GM19452 (cell line): ENCODE measurements at regions not wholly inside any gene's neighbourhood (a gene's known extent, or its start where the extent isn't known, plus 50 kb on each side); places are given as distances from the start of the nearest gene placed in this dataset.
A peak's percentile ranks its signal among the peaks of the same experiment; 100 is the strongest.

Experiments
- ATAC-seq: cut with Tn5 transposase; IDR thresholded peaks from one replicate; pipeline ENCODE4 v1.9.1; 2021; ENCODE audit not compliant: unreplicated experiment

GRCh38 chr16:51630076-51630475 lies 479.0 kb upstream of the SALL1 start:
- no peak for ATAC-seq

DNA sequence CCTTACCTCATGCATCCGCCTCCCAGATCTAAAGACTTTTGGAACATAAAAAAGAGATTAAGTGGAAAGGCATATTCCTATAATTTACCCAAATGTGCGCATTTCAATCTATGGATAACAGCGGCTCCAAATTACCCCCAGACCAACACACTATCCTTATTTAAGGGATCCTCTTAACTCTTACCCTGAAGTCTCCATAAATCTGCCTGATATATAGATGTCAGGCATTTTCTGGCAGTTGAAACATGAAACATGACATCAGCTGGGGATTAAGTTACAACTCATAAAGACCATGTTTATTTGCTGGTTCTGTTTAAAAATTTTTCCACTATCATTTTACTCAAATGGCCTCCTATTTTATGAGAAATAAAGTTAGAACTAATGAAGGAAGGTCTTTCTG lies 478.5 kb upstream of the SALL1 start:
- ATAC-seq, result no peak

DNA sequence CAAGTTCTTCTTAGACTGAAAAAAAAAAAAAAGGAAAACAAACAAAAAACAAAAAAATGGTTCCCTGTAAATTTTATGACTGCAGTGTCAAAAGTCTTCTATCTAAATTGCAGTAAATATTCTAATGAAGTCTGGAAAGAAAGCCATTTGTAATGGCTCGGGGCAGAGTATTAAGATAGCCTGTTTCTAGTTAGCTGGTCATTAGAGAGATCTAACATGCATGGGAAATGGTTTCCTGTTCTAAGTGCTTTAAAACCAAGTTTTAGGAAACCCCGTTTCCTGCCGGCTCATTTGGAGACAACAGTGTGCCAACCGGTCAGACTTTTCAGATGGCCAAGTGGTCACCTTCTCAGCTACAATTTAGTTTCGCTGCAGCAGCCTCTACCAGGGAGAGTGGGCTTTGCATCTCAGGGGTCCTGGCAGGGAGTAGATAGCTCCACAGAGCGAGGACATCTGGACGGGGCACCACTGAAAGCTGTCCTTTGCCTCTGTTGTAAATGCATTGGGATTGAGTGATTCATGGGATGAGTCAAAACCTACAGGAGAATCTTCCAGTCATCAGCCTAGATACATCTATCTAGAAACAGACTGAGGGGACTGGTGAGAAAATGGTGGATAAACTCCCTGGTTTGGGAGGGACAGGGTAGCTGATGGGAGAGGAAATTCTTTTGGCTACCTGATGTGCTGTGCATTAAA lies 473.2 kb upstream of the SALL1 start:
- no peak for ATAC-seq

DNA sequence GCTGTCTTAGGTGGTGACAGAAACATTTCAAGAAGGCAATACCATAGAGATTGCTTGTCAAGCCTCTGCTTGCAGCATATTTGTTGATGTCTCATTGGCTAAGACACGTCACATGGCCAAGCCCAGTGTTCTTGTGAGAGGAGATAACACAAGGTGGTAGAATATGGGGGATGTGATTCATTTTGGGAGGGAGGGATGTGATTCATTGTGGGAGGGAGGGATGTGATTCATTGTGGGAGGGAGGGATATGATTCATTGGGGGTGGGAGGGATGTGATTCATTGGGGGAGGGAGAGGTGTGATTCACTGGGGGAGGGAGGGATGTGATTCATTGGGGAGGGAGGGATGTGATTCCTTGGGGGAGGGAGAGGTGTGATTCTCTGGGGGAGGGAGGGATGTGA lies 470.5 kb upstream of the SALL1 start:
- no peak for ATAC-seq

DNA sequence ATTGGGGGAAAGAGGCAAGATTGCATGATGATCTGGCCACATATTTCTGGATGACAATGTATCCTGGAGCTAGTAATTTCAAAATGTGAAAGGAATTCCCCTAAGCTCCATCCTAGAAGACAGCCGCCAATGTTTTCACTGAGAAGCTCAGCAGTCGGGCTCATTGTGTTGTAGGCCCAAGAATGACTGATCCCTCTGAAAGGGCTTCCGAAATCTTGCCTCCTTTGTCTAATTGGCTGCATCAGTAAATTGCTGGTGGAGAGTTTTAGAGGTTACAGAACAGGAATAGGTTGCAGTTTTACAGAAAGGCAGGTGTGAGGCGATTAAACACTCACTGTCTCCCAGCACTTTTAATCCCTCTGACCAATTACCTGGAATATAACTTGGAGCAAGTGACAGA lies 464.1 kb upstream of the SALL1 start:
- ATAC-seq, result no peak

DNA sequence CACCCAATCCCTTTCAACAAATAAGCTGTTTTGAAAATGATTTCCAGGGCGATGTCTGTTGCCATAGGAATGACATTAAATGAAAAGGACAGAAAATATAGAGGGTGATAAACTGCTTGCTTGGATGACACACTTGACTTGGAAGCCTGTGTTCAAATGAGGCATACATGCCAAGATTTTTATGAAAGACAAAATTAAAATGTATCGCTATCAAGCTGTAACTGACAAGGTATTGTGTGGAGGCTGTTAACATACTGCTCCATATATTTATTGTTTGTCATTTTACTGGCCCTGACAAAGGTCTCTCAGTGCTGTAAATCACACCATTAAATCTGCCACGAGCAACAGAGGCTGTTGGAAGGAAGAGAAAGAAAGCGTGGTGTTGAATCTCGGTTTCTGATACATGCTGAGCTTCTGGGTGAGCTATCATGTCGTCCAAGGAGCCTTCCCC lies 456.2 kb upstream of the SALL1 start:
- no peak for ATAC-seq

DNA sequence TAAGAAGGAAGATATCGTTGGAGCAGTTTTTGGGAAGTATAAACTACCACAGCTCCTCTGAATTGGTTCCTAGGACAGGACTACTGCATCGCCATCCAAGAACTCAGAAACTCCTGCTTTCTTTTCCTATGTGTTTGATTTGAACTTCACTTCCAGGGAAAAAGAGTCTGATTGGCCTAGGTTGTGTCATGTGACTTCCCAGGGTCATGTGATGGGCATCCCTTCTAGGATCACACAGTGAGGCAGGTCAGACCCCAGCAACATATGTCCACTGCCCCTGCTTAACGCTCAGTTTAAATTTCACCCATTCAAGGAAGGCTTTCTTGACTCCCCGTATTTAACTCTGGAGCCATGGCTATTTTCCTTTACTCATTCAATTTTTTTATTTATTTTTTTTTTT lies 445.2 kb upstream of the SALL1 start:
- no peak for ATAC-seq

- ATAC-seq, result no peak
These were observed 441.6 kb upstream of the SALL1 start for GRCh38 chr16:51592535-51593300.

GRCh38 chr16:51592001-51592501 lies 441.0 kb upstream of the SALL1 start:
- ATAC-seq, result no peak

GRCh38 chr16:51591480-51591879 lies 440.4 kb upstream of the SALL1 start:
- no peak for ATAC-seq

DNA sequence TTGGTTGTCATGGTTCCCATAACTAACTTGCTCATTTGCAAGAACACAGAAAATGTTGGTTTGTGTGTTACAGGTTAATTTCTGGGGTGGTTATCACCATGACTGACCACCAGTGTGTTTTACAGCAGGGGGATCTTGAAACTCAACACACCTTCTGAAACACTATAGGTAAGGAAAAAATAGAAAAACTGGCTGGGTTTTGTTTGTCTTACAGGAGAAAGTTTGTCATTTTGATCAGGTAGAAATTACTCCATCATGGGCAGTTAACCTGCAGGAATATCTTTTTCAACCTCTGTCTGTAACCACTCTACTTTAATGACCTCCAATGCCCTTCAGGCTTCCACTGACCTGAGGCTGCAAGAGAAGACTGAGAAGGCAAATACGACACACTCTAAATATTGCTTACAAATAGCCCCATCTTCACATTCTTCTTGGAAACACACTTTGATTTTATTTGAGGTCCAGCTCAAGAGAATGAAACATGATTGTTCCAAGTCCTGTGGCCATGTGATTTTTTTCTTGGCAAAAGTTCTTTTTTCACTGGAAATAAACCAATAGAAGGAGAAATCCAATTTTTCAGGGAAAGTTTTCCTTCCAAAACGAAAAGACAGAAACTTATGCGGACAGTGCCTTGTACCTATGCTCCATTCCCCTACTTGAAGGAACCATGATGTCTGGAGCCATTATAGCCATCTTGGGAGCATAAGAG lies 428.7 kb upstream of the SALL1 start:
- ATAC-seq, result no peak

DNA sequence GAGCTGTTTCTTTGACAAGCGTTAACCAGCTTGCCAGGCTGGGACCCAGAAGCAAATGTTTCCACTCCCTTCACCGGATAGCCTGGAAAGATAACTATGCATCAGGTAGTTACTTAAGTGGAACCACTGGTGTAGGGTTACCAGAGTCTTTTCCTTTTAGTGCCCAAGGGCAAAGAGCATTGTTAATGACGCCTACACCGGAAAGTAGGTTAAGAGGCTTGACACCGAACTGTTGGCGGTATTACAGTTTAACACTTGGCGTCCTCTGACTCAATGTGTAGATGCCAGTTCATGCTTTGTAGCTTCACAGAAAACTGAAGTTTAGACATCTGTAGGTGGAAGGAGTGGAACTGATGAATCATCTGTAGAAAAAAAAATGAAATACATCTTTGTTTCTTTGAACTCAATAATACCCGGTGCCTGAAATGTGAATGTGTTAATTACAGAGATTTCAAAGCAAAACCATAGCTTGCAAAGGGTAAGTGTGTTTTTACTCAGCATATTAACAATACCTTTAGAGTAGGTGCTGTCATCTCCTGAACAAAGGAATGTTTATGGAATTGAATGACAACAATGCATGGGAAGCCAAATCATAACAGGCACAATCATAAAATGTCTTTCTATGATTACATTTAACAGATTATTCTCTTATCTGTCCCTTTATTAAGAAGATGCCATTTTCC lies 426.7 kb upstream of the SALL1 start:
- ATAC-seq, result no peak

DNA sequence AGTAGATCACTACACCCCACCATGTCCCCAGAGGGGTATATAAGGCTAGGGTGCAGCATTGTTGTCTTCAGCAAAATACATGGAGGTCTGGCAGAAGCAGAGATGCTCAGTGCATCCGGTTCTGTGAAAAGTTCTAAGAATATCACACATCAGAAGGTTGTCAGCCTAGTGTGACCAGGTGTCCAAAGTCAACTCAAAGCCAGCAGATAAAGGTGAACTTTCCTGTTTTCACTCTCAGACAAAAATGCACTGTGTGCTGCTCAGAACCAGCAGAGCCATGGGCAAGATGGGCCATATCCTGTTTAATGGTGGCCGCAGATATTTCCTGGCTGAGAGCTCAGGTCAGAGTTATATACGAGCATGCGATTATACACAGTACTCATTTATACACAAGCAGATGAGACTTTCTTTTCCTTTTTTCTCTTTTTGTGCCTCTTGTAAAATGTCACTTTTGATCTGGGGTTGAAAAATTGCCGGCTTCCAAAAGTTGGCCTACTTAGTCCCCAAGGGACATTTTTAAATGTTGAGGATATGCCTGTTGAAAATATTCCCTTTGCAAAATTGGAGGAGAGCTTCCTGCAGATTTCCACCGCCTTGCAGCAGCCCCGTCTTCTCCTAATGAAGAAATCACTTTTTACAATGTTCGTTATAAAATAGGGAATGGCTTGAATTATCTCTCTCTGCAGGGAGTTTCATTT lies 425.6 kb upstream of the SALL1 start:
- no peak for ATAC-seq

- ATAC-seq, result no peak
These were observed 422.1 kb upstream of the SALL1 start for GRCh38 chr16:51573191-51573590.

GRCh38 chr16:51569203-51569931 lies 418.3 kb upstream of the SALL1 start:
- ATAC-seq, result peak; percentile 74

GRCh38 chr16:51567911-51568310 lies 416.8 kb upstream of the SALL1 start:
- ATAC-seq, result no peak

- no peak for ATAC-seq
These were observed 414.1 kb upstream of the SALL1 start for GRCh38 chr16:51565184-51565583.

- ATAC-seq, result no peak
These were observed 411.8 kb upstream of the SALL1 start for GRCh38 chr16:51562891-51563290.

- no peak for ATAC-seq
These were observed 408.8 kb upstream of the SALL1 start for GRCh38 chr16:51559901-51560300.

- ATAC-seq, result no peak
These were observed 406.6 kb upstream of the SALL1 start for GRCh38 chr16:51557670-51558069.
